Sigmoid colon (tissue), 4 donors: ENCODE measurements at regions not wholly inside any gene's neighbourhood (a gene's known extent, or its start where the extent isn't known, plus 50 kb on each side); places are given as distances from the start of the nearest gene placed in this dataset.

ENCODE experiments used
- EP300 ChIP-seq, 4 donors: sonication (generic); formaldehyde crosslinking; IDR thresholded peaks; one replicate each; pipeline ENCODE4 v1.6.1; 2017; ENCODE audit warnings: antibody characterized with exemption in 4 of 4
- POLR2A ChIP-seq, 2 donors: fragments of 450-650 bp; IDR thresholded peaks; one replicate each; pipeline ENCODE4 v1.6.1; 2016; ENCODE audit warnings: antibody characterized with exemption in 2 of 2, mild to moderate bottlenecking in 2 of 2, moderate library complexity in 2 of 2
- POLR2AphosphoS5 ChIP-seq, 4 donors: sonication (generic); formaldehyde crosslinking; IDR thresholded peaks; one replicate each; pipeline ENCODE4 v1.6.1; 2017; ENCODE audit warnings: antibody characterized with exemption in 4 of 4
- TF ChIP-seq, protein P1 (sequence below), 4 experiments: fragments of 450-650 bp in 3 of 4; fragments of 200-600 bp in 1 of 4; IDR thresholded peaks; one replicate each; pipeline ENCODE4 v1.5.1; 2016 to 2019; ENCODE audit warnings: antibody characterized with exemption in 4 of 4, mild to moderate bottlenecking in 3 of 4, moderate library complexity in 2 of 4

GRCh38 chr5:74021126-74021525 is 395.1 kb downstream of the ARHGEF28 start:
- TF ChIP-seq, protein P1, sequence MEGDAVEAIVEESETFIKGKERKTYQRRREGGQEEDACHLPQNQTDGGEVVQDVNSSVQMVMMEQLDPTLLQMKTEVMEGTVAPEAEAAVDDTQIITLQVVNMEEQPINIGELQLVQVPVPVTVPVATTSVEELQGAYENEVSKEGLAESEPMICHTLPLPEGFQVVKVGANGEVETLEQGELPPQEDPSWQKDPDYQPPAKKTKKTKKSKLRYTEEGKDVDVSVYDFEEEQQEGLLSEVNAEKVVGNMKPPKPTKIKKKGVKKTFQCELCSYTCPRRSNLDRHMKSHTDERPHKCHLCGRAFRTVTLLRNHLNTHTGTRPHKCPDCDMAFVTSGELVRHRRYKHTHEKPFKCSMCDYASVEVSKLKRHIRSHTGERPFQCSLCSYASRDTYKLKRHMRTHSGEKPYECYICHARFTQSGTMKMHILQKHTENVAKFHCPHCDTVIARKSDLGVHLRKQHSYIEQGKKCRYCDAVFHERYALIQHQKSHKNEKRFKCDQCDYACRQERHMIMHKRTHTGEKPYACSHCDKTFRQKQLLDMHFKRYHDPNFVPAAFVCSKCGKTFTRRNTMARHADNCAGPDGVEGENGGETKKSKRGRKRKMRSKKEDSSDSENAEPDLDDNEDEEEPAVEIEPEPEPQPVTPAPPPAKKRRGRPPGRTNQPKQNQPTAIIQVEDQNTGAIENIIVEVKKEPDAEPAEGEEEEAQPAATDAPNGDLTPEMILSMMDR (IDR thresholded peaks at IDR 0.05) = no peak
- TF ChIP-seq EP300 (IDR thresholded peaks at IDR 0.05) (no peak), POLR2A (IDR thresholded peaks at IDR 0.05) (no peak), POLR2AphosphoS5 (IDR thresholded peaks at IDR 0.05) (no peak)
